ENCODE measurements at regions not wholly inside any gene's neighbourhood (a gene's known extent, or its start where the extent isn't known, plus 50 kb on each side); places are given as distances from the start of the nearest gene placed in this dataset.

DNA sequence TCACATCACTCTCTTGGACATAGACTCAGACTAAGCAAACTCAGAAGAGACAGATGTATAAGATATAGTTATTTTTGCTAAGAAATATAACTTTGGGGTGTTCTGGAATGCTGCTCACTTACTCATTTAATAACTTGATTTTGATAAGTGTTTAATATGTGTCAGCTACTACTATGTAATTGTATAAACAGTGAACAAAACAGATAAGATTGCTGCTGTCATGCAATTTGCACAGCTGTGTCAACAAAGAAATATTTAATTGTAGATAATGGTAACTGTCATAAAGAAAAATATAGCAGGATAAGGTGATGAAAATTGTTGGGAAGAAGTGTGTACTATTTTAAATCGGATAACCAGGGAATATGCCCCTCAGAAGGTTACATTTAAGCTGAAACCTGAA lies 84.1 kb upstream of the ZDHHC17 start:
- Histone ChIP-seq H3K27ac (ENCODE audit: control insufficient read depth, insufficient read depth) (no peak overlapping the region), H4K20me1 (ENCODE audit: control insufficient read depth, insufficient read depth) (no peaks in the 10 kb centered on the region), H3K4me3 (no peak overlapping the region), H3K27me3 (replicated peaks in 1 of 2; ENCODE audit: control insufficient read depth in 2 of 2, insufficient read depth in 2 of 2, low read length in 1 of 2) (no peaks in the 10 kb centered on the region), H3K9me3 (replicated peaks; ENCODE audit: control insufficient read depth, insufficient read depth, low read length) (no peaks in the 10 kb centered on the region), H3K4me1 (ENCODE audit: control insufficient read depth, insufficient read depth, low read length) (no peaks in the 10 kb centered on the region), H3K9ac (ENCODE audit: control insufficient read depth, insufficient read depth, low read length) (no peak overlapping the region), H3K79me2 (ENCODE audit: control insufficient read depth, insufficient read depth, low read length) (no peaks in the 10 kb centered on the region), H3K4me2 (ENCODE audit: control insufficient read depth, insufficient read depth) (no peak overlapping the region), H2AFZ (ENCODE audit: control insufficient read depth, low read depth, low read length) (no peak overlapping the region), H3K36me3 (ENCODE audit: control insufficient read depth in 2 of 2, insufficient read depth in 2 of 2, low read length in 1 of 2) (no peaks in the 10 kb centered on the region)
- ATAC-seq (no peak), DNase-seq (ENCODE audit: low read depth, low spot score) (no peak), FAIRE-seq (no peak)
- 0% methylated on average over 1 of the region's 1 CpG for WGBS (ENCODE audit: insufficient coverage, insufficient replicate concordance, low lambda C conversion rate, missing lambda C conversion rate)
- POLR2A ChIA-PET: no interaction called here
- in situ Hi-C loops (cut with MboI) (no loop called here), intact Hi-C loops (cut with micrococcal nuclease; ENCODE audit: unreplicated experiment) (no loop called here)
- CTCF ChIA-PET: no interaction called here
- RAD21 ChIA-PET (ENCODE audit: unreplicated experiment): no interaction called here
- TF ChIP-seq SMAD1 (IDR thresholded peaks at IDR 0.05; ENCODE audit: low read depth, partially characterized antibody) (no peak), CEBPB (IDR thresholded peaks at IDR 0.05; ENCODE audit: borderline replicate concordance in 1 of 2, low read depth in 2 of 2, low read length in 2 of 2) (no peak), HCFC1 (IDR thresholded peaks at IDR 0.05; ENCODE audit: low read length) (no peak)
- TF ChIP-seq, protein P1, sequence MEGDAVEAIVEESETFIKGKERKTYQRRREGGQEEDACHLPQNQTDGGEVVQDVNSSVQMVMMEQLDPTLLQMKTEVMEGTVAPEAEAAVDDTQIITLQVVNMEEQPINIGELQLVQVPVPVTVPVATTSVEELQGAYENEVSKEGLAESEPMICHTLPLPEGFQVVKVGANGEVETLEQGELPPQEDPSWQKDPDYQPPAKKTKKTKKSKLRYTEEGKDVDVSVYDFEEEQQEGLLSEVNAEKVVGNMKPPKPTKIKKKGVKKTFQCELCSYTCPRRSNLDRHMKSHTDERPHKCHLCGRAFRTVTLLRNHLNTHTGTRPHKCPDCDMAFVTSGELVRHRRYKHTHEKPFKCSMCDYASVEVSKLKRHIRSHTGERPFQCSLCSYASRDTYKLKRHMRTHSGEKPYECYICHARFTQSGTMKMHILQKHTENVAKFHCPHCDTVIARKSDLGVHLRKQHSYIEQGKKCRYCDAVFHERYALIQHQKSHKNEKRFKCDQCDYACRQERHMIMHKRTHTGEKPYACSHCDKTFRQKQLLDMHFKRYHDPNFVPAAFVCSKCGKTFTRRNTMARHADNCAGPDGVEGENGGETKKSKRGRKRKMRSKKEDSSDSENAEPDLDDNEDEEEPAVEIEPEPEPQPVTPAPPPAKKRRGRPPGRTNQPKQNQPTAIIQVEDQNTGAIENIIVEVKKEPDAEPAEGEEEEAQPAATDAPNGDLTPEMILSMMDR (IDR thresholded peaks at IDR 0.05 in 2 of 3, conservative IDR thresholded peaks at IDR 0.05 in 1 of 3; ENCODE audit: control insufficient read depth in 2 of 3, extremely low read depth in 1 of 3, insufficient read depth in 1 of 3, low read depth in 3 of 3, low read length in 3 of 3): no peak
- no TSS peak for BruUV-seq (replicated peaks)
- SMC1A ChIA-PET (ENCODE audit: uncharacterized antibody, unreplicated experiment): interaction anchor here (0.6 to 0.7 kb wide), 2 partner anchors 9 to 872 kb away, joined by 3 read pairs; no protein-coding TSS in a partner anchor

DNA sequence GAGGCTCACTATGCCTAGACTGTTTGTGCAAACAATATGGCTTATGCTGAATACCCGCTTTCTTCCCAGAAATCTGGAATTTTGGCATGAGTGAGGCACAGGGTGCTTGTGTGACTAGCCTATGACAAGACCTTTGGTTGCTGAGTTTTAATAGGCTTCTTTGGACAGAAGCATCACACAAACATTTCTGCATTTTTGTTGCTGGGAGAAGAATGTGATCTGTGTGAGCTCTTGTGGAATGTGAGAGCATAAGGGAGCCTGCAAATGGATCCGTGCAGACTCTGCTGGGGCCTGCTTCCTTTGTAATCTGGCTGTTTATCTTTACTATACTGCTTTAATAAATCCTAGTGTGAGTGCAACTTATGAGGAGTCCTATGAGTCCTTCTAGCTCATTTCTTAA lies 83.0 kb upstream of the ZDHHC17 start:
- no peak for FAIRE-seq
- no peak for DNase-seq (ENCODE audit: low read depth, low spot score)
- H3K9ac ChIP-seq (ENCODE audit: control insufficient read depth, insufficient read depth, low read length): no peak overlapping the region
- H3K4me2 ChIP-seq (ENCODE audit: control insufficient read depth, insufficient read depth): no peak overlapping the region
- no peak overlapping the region for H2AFZ ChIP-seq (ENCODE audit: control insufficient read depth, low read depth, low read length)
- RAD21 ChIA-PET (ENCODE audit: unreplicated experiment): no interaction called here
- ATAC-seq: no peak
- H3K36me3 ChIP-seq (ENCODE audit: control insufficient read depth in 2 of 2, insufficient read depth in 2 of 2, low read length in 1 of 2): no peaks in the 10 kb centered on the region
- H3K4me3 ChIP-seq: no peak overlapping the region
- no TSS peak for BruUV-seq (replicated peaks)
- WGBS (ENCODE audit: insufficient coverage, insufficient replicate concordance, low lambda C conversion rate, missing lambda C conversion rate): 45% methylated on average over 2 of the region's 2 CpGs
- intact Hi-C loops (cut with micrococcal nuclease; ENCODE audit: unreplicated experiment) (no loop called here), in situ Hi-C loops (cut with MboI) (no loop called here)
- POLR2A ChIA-PET: no interaction called here
- H3K27ac ChIP-seq (ENCODE audit: control insufficient read depth, insufficient read depth): no peak overlapping the region
- no peaks in the 10 kb centered on the region; a peak in 1 of 4 replicates for H3K27me3 ChIP-seq (replicated peaks in 1 of 2; ENCODE audit: control insufficient read depth in 2 of 2, insufficient read depth in 2 of 2, low read length in 1 of 2)
- H3K9me3 ChIP-seq (replicated peaks; ENCODE audit: control insufficient read depth, insufficient read depth, low read length): no peaks in the 10 kb centered on the region
- no peaks in the 10 kb centered on the region for H4K20me1 ChIP-seq (ENCODE audit: control insufficient read depth, insufficient read depth)
- SMC1A ChIA-PET (ENCODE audit: uncharacterized antibody, unreplicated experiment): no interaction called here
- no peaks in the 10 kb centered on the region for H3K79me2 ChIP-seq (ENCODE audit: control insufficient read depth, insufficient read depth, low read length)
- no peaks in the 10 kb centered on the region for H3K4me1 ChIP-seq (ENCODE audit: control insufficient read depth, insufficient read depth, low read length)
- CTCF ChIA-PET: interaction anchor here (1.1 to 1.4 kb wide), 3 partner anchors 109 to 330 kb away, joined by 3 to 4 read pairs (median 3); no protein-coding TSS in a partner anchor
- TF ChIP-seq JUND (IDR thresholded peaks at IDR 0.05; ENCODE audit: low read depth, low read length): no peak
- no peak for TF ChIP-seq CHD4 (IDR thresholded peaks at IDR 0.05)
- TF ChIP-seq KAT2A (conservative IDR thresholded peaks at IDR 0.05; ENCODE audit: control insufficient read depth, low read depth, low read length): no peak
- TF ChIP-seq SPI1 (IDR thresholded peaks at IDR 0.05; ENCODE audit: borderline replicate concordance, insufficient read depth, low read depth, low read length): no peak
- no peak for TF ChIP-seq REST (IDR thresholded peaks at IDR 0.05; ENCODE audit: low read depth, low read length)
- TF ChIP-seq CREB1 (IDR thresholded peaks at IDR 0.05; ENCODE audit: low read depth): no peak
- no peak for TF ChIP-seq IRF4 (IDR thresholded peaks at IDR 0.05; ENCODE audit: low read depth, low read length)
- TF ChIP-seq, protein P2, sequence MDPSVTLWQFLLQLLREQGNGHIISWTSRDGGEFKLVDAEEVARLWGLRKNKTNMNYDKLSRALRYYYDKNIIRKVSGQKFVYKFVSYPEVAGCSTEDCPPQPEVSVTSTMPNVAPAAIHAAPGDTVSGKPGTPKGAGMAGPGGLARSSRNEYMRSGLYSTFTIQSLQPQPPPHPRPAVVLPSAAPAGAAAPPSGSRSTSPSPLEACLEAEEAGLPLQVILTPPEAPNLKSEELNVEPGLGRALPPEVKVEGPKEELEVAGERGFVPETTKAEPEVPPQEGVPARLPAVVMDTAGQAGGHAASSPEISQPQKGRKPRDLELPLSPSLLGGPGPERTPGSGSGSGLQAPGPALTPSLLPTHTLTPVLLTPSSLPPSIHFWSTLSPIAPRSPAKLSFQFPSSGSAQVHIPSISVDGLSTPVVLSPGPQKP (IDR thresholded peaks at IDR 0.05; ENCODE audit: low read depth, low read length): no peak
